Mucosa of rectum (tissue), 2 donors: ENCODE measurements at regions not wholly inside any gene's neighbourhood (a gene's known extent, or its start where the extent isn't known, plus 50 kb on each side); places are given as distances from the start of the nearest gene placed in this dataset.

Experiments
- H3K27ac ChIP-seq, 2 donors: one replicate each; pipeline ENCODE4 v1.7.0; 2013; ENCODE audit warnings: inconsistent platforms in 2 of 2, low read depth in 2 of 2, low read length in 2 of 2
- H3K27me3 ChIP-seq, 2 donors: one replicate each; pipeline ENCODE4 v1.7.0; 2013; ENCODE audit warnings: low read length in 2 of 2; ENCODE audit not compliant: control insufficient read depth in 2 of 2, insufficient read depth in 2 of 2
- H3K36me3 ChIP-seq, 2 donors: one replicate each; pipeline ENCODE4 v1.7.0; 2013; ENCODE audit warnings: low read length in 2 of 2; ENCODE audit not compliant: control insufficient read depth in 2 of 2, insufficient read depth in 2 of 2
- H3K4me1 ChIP-seq, 2 donors: one replicate each; pipeline ENCODE4 v1.7.0; 2013; ENCODE audit warnings: low read length in 2 of 2, mild to moderate bottlenecking in 1 of 2; ENCODE audit not compliant: control insufficient read depth in 2 of 2, insufficient read depth in 2 of 2
- H3K4me3 ChIP-seq, 2 donors: one replicate each; pipeline ENCODE4 v1.7.0; 2013; ENCODE audit warnings: low read length in 2 of 2
- H3K9ac ChIP-seq, 2 donors: one replicate each; pipeline ENCODE4 v1.7.0; 2013; ENCODE audit warnings: low read length in 2 of 2, low read depth in 1 of 2, mild to moderate bottlenecking in 1 of 2
- H3K9me3 ChIP-seq, 2 donors: one replicate each; pipeline ENCODE4 v1.7.0; 2013; ENCODE audit warnings: low read length in 2 of 2; ENCODE audit not compliant: control insufficient read depth in 2 of 2
- donor health status: healthy.
- donor health status: Normal muscosa, but diverticular disease.

GRCh38 chr7:130901209-130901783, 167.3 kb upstream of the KLF14 start:
- H3K9ac ChIP-seq = peak overlapping the region; percentile 41 to 66
- H3K4me3 ChIP-seq = peak overlapping the region; percentile 30 to 35
- peaks cover 18% of the 10 kb centered on the region in 2 donors for H3K36me3 ChIP-seq
- no peaks in the 10 kb centered on the region for H3K27me3 ChIP-seq
- peaks cover 78 to 91% of the 10 kb centered on the region in 2 donors for H3K4me1 ChIP-seq
- H3K27ac ChIP-seq = peak overlapping the region; percentile 92 to 93
- no peaks in the 10 kb centered on the region for H3K9me3 ChIP-seq

GRCh38 chr7:130902755-130903357, 168.8 kb upstream of the KLF14 start:
- peaks cover 6 to 10% of the 10 kb centered on the region in 2 donors for H3K36me3 ChIP-seq
- no peaks in the 10 kb centered on the region for H3K27me3 ChIP-seq
- no peaks in the 10 kb centered on the region for H3K9me3 ChIP-seq
- H3K27ac ChIP-seq = peak overlapping the region; percentile 92 to 93
- H3K4me3 ChIP-seq = no peak overlapping the region
- peaks cover 63 to 83% of the 10 kb centered on the region in 2 donors for H3K4me1 ChIP-seq
- peak overlapping the region in 1 of 2 donors; percentile 57 for H3K9ac ChIP-seq

GRCh38 chr7:130903358-130903974, 169.5 kb upstream of the KLF14 start:
- peak overlapping the region in 1 of 2 donors; percentile 76 for H3K9ac ChIP-seq
- H3K4me1 ChIP-seq = peaks cover 57 to 77% of the 10 kb centered on the region in 2 donors
- no peaks in the 10 kb centered on the region for H3K27me3 ChIP-seq
- H3K4me3 ChIP-seq = no peak overlapping the region
- H3K9me3 ChIP-seq = no peaks in the 10 kb centered on the region
- peak overlapping the region; percentile 92 to 93 for H3K27ac ChIP-seq
- peaks cover 4 to 8% of the 10 kb centered on the region in 2 donors for H3K36me3 ChIP-seq

- peak overlapping the region; percentile 32 for H3K4me3 ChIP-seq
- H3K27me3 ChIP-seq = no peaks in the 10 kb centered on the region
- H3K9ac ChIP-seq = peak overlapping the region; percentile 20 to 76
- peaks cover 2 to 11% of the 10 kb centered on the region in 2 donors for H3K36me3 ChIP-seq
- peaks cover 52 to 77% of the 10 kb centered on the region in 2 donors for H3K4me1 ChIP-seq
- peak overlapping the region; percentile 92 to 93 for H3K27ac ChIP-seq
- no peaks in the 10 kb centered on the region for H3K9me3 ChIP-seq
Measured at GRCh38 chr7:130904031-130904757, 170.2 kb upstream of the KLF14 start.

GRCh38 chr7:130904792-130905191, 170.8 kb upstream of the KLF14 start:
- no peaks in the 10 kb centered on the region for H3K9me3 ChIP-seq
- peaks cover 51 to 79% of the 10 kb centered on the region in 2 donors for H3K4me1 ChIP-seq
- H3K27me3 ChIP-seq = no peaks in the 10 kb centered on the region
- peak overlapping the region in 1 of 2 donors; percentile 48 for H3K4me3 ChIP-seq
- H3K36me3 ChIP-seq = peaks cover 4 to 14% of the 10 kb centered on the region in 2 donors
- peak overlapping the region; percentile 32 to 76 for H3K9ac ChIP-seq
- peak overlapping the region; percentile 92 to 93 for H3K27ac ChIP-seq

GRCh38 chr7:130906575-130906974, 172.6 kb upstream of the KLF14 start:
- H3K9me3 ChIP-seq = no peaks in the 10 kb centered on the region
- peak overlapping the region in 1 of 2 donors; percentile 93 for H3K27ac ChIP-seq
- H3K27me3 ChIP-seq = no peaks in the 10 kb centered on the region

GRCh38 chr7:130907439-130907838, 173.4 kb upstream of the KLF14 start:
- H3K27ac ChIP-seq = peak overlapping the region; percentile 16 to 40

More at GRCh38 chr7:130906575-130906974, 172.6 kb upstream of the KLF14 start:
- Histone ChIP-seq H3K36me3 (peaks cover 5 to 14% of the 10 kb centered on the region in 2 donors), H3K9ac (no peak overlapping the region), H3K4me1 (peaks cover 35 to 74% of the 10 kb centered on the region in 2 donors), H3K4me3 (peak overlapping the region; percentile 6 to 22)

GRCh38 chr7:130908345-130909160, 174.5 kb upstream of the KLF14 start:
- H3K4me1 ChIP-seq = peaks cover 26 to 65% of the 10 kb centered on the region in 2 donors
- H3K9me3 ChIP-seq = no peaks in the 10 kb centered on the region
- H3K27ac ChIP-seq = peak overlapping the region; percentile 95
- peak overlapping the region in 1 of 2 donors; percentile 85 for H3K9ac ChIP-seq
- H3K27me3 ChIP-seq = no peaks in the 10 kb centered on the region
- H3K36me3 ChIP-seq = peaks cover 3 to 12% of the 10 kb centered on the region in 2 donors
- H3K4me3 ChIP-seq = peak overlapping the region in 1 of 2 donors; percentile 81

More at GRCh38 chr7:130907439-130907838, 173.4 kb upstream of the KLF14 start:
- H3K27me3 ChIP-seq = no peaks in the 10 kb centered on the region
- H3K9ac ChIP-seq = no peak overlapping the region
- H3K4me3 ChIP-seq = no peak overlapping the region
- H3K9me3 ChIP-seq = no peaks in the 10 kb centered on the region
- H3K36me3 ChIP-seq = peaks cover 4 to 14% of the 10 kb centered on the region in 2 donors
- H3K4me1 ChIP-seq = peaks cover 32 to 72% of the 10 kb centered on the region in 2 donors

GRCh38 chr7:130909161-130909836, 175.3 kb upstream of the KLF14 start:
- peaks cover 29 to 65% of the 10 kb centered on the region in 2 donors for H3K4me1 ChIP-seq
- peak overlapping the region; percentile 76 to 81 for H3K4me3 ChIP-seq
- H3K36me3 ChIP-seq = peaks cover 3 to 12% of the 10 kb centered on the region in 2 donors
- peak overlapping the region; percentile 95 for H3K27ac ChIP-seq
- no peaks in the 10 kb centered on the region for H3K27me3 ChIP-seq
- peak overlapping the region; percentile 85 to 90 for H3K9ac ChIP-seq
- H3K9me3 ChIP-seq = no peaks in the 10 kb centered on the region
